ENCODE measurements at regions not wholly inside any gene's neighbourhood (a gene's known extent, or its start where the extent isn't known, plus 50 kb on each side); places are given as distances from the start of the nearest gene placed in this dataset.

DNA sequence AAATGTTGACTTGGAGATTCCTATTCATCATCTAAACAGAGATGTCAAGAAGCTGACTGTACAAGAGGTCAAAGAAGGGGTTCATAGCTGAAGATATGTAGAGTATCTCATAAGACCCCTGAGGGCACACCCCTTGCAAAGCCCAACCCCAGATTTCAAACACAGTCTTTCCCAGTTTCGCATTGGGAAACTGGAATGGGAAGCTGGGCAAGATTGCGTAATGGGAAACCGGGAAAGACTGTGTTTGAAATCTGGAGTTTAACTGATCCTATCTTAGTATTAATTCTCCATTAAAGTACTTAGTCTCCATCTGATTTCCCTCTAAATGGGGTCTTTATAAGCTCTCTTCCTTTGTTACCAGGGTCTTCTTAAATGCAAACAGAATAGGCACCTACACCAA is 99.5 kb downstream of the FAM76B start:
- no peak for DNase-seq

DNA sequence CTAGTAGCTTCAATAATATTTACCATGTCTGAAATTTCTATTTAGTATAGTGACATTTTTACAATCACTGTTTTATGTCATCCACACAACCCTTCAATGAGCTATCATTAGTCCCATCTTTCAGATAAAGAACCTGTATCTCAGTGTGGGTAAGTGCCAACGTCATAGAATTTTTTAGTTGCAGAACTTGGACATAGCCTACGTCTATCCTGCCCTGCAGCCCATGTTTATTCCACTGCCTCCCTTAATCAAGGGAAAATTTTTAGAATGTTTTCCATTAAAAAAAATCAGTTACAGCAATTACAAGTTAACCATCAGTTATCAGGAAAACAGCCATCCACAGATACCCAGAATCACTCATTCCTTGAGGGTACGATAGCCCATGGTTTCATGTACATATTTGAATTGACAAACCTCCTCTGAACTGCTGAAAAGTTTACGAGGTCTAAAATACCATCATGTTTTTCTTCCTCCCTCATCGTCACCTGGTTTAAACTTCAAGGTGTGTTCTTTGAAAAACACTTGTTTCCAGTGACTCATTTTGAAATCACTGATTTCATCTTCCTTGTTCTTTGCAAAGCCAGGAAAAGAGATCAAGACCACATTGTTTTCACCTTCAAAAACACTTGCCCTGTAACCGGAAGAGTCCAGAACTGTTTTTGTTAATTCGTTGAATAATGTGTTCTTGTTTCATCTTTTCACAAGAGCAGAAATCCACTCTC is 100.9 kb downstream of the FAM76B start:
- no peak for DNase-seq

DNA sequence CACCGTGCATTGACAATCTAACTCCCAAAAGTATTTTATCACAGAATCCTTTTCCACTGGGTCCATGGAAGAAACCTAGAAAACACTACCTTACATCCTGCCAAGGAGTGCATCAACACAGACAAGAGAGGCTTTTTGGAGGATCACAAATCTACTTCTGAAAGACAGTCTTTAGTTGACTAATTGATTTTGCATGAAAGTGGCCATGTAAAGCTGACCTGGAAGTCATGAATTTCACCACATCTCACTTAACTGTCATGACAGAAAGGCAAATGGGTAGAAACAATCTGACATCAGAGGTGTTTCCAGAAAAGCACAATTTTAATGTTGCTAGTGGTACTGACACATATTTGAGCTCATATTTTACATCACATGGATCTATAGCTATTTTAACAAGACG is 101.6 kb downstream of the FAM76B start:
- no peak for DNase-seq

DNA sequence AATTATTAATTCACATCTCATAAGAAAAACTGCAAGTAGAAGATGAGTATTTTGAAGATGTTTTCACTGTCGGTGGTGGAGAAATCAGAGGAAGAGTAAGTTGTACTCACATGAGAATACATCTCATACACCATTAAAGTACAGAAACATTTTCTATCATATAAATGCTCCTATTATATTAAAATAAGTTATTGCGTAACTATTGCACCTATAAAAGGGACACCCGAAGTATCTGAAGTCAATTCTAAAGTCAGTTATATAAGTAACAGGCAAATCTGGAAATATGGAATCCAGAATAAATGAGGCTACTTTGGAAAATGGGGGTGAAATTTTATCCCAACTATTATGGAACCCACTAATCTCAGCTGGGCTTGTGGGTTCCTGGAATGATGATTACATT is 103.3 kb downstream of the FAM76B start:
- no peak for DNase-seq

DNA sequence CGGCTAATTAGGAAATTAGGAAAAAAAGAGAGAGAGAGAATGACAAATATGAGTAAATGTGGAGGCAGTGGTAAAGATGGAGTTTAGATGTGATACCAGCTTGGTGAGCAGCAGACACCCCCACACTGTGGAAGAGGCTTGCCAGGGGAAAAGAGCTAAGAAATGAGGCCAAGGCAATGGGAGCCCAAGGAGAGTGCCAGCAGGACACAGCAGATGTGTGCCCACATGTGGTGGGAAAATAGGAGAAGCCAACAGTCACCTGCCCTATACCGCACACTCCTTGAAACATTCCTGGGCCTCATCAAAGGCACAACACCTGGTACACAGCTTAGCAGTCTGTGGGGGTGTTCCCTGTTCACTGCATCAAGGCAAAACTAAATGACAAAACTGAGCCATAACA is 104.9 kb downstream of the FAM76B start:
- DNase-seq: no peak

DNA sequence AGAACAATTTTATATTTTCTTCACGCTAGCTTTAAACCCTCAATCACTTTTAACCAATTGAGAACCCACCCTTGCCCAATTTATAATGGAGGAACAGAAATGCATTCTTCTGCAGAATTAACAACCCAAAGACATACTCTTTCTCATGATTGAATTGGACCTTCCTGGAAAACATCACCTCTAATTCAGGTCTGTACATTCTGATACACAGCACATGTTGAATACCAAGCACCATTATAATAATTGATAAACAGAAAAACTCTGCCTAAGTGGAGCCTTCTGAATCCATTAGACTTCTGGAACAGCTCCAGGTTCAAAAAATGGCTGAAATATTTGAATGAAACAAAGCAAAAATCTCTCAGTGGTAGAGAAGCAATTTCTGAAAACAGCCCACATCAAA is 105.4 kb downstream of the FAM76B start:
- no peak for DNase-seq

DNA sequence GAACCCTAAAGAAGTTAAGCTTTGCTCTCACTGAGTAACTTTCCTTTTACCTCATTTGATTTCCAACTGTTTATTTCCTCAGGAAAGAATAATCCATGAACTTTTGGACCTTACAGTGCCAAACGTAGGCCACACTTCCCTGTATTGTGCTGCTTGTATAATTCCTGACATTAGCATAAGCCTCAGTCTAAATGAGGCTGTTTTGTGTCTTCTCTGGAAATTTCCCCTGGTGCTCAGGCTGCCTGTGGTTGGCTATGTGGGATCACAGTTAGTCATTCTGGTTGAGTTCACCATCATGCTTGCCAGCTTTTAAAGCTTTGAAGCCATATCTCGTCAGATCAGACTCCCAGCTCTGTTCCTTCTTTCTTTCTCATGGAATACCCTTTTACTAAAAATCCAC is 107.0 kb downstream of the FAM76B start:
- no peak for DNase-seq

DNA sequence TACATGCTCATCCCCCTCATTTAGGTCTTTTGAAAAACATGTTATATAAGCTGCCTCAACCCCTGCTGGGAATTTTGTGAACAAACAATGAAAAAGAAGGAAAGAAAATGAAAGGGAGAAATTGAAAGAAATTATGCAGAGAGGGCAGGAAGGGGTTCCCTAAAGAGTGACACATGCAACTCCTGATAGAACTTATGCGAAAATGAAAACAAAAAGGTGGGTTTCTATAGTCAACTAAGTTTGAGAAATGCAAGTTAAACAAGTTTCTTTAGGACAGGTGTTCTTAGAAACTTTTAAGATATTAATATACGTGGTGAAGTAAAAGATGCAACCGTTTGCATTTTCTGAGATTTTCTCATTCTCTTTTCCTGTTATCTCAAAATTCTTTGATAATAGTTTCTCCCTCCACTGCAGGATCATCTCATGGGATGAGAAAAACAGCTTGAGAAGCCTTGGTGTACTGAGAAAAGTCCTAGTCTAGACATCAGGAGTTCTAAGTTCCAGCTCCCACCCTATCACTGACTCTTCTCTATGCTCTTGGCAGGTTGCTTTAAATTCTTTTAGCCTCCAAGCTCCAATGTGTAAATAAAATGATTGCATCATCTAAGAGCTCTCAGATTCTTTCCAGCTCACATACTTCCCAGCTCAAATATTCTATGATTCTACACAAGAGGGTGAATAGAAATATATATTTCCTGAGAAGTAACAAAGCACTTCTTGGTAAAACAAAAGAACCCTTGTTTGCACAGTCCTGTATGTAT is 109.2 kb downstream of the FAM76B start:
- DNase-seq: no peak

DNA sequence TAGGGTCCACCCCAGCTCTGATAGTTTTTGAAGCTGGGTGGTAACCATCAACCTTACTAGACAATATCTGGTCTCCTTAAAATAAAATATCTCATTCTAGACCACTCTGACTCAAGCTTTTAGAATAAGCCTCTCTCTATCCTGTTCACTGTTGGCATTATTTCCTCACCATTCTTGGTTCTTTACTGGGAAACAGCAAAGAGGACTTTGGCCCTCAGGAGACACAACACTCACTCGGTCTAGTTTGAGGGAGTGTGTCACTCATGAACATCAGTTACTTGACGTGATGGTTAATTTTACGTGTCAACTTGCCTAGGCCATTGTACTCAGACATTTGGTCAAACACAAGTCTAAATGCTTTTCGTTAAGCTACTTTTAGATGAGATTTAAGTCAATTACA is 110.6 kb downstream of the FAM76B start:
- no peak for DNase-seq

DNA sequence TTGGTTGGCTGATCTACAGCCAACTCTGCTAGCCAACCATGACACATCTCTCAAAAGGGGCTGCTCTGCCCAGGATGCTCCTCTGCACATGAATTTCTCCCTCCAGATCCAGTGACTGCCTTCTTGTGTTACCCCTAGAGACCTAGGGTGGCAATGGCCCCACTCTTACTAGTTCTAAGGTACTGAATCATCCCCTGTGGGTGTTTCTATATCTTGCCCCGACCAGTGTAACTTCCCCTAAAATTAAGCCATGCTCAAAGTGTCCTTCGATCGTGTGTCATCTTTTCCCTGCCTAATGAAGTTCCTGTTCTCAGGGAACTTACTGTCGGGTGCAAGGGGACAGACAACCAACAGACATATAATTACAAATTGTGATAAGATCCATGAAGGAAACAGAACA is 113.3 kb downstream of the FAM76B start:
- peak; percentile 26 to 29 for DNase-seq

DNA sequence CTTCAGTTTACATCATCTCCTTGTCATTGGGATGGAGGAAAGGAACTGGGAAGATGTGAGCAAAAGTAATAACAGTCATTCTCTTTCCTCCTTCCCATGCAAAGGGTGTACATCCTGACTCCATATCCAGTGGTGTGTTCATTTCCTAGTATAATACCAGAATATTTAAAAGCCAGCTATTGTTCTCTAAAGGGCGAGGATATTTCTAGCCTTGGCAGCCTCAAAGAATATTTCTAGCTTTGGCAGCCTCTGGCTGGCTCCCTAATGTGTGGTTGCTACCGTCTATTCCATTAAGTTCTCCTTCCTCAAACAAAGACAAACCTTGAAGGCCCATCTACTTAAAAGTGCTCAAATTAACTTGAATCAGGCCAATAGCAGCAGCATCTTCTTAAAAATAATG is 114.0 kb downstream of the FAM76B start:
- no peak for DNase-seq

DNA sequence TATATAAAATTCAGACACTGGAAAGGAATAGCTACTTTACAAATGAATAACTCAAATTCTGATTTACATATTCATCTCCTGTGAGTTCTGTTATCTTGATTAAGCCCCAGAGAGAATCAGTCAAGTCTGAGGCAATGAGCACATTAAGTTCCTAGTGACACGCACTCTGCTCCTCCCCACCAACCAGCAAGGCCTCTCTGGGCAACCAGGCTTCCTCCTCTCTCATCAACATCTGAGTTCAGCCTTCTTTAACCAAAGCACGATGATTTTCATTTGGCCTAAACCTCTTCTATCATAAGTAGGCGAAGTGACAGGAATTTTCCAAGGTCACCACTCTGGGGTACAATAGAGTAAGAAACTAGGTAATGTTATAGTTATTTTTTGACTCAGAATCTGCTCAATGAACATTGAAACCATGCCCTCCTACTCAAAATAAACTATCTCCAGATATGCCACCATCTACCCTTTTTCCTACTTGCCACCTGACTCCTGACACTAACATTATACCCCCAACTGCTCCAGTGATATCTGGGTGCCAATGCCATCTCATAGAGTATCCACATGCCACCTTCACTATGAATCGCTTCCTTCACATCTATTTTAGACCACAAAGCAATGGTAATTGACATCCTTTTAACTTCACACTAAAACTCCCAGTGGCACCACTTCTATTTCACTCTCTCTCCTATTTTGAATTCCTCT is 114.8 kb downstream of the FAM76B start:
- no peak for DNase-seq

DNA sequence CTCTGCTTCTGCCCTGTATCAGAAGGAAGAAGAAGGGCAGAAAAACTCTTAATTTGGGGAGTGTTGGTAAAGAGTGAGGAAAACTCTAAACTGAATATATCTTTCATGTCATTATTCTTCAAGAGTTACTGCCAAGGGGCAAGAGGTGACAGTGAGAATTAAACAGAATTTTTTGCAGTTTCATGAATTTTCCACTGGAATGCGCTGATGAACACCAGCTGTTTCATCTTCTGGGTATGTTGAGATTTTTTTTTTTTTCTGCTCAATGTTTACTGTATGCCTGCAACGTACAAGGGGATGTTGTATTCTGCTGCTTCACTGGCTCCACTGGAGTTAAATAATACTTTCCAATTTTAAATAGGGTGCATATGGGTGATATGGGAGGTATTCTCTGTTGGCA is 117.8 kb downstream of the FAM76B start:
- DNase-seq: no peak

DNA sequence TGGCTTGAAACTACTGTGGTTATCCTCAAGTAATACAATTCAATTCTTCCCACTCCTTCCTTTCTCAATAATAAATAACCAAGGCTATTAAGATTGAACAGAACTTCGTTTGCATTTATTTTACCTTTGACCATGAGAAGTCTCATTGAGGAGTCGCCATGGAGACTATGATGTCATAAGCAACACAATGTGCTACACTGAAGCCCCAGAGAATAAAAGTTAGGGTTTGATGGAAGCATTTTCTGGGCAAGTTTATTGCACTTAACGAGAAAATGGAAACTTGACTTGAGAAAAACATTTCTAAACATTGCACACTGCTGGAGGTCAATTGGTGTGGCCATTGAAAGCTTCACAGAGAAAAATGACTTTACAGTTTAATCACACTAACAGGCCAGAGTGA is 121.5 kb downstream of the FAM76B start:
- no peak for DNase-seq

DNA sequence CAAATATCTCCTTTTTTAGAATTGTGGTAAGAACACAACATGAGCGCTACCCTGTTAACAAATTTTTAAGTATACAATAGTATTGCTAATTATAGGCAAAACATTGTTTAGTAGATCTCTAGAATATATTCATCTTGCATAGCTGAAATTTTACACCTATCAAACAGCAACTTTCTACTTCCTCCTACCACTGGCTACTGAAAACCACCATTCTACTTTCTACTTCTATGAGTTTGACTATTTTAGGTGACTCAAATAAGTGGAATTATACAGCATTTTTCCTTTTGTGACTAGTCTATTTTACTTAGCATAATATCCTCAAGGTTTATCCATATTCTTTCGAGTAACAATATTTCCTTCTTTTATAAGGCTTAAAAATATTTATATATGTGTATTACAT is 128.4 kb downstream of the FAM76B start:
- DNase-seq: no peak

DNA sequence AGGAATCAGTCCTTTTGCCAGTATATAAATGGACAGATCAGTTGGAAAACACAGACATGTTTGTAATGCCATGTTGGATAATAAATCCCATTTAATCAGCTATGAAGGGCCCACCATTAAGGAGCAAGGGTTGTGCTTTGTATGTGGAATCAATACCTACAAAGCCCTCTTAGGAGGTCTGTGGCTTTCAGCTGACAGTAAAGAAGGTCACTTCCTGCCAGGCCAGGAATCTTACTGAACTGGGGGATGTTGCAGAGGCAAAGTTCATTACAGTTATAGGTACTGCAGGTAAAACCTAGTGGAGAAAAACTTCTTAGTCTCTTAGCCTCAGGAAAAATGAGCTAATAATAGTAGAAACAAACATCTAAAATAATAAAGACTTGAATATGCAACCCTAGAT is 129.5 kb downstream of the FAM76B start:
- no peak for DNase-seq

DNA sequence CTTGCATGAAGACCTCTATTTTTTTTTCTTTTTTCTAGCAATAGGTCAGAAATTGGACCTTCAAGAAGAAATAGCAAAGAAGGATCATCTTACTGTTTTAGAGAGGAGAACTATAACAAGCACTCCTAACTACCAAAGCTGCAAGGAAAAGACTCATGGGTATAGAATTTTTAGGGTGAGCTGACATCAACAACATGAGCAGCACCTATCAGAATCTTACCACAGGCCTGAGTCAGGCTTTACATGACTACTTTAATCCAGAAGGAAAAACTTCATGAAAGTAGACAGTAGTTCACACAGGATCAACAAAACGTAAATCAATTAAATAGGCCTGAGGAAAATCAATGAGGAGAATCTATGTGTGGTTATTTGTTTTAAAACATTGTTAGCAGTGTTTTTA is 130.5 kb downstream of the FAM76B start:
- DNase-seq: no peak

DNA sequence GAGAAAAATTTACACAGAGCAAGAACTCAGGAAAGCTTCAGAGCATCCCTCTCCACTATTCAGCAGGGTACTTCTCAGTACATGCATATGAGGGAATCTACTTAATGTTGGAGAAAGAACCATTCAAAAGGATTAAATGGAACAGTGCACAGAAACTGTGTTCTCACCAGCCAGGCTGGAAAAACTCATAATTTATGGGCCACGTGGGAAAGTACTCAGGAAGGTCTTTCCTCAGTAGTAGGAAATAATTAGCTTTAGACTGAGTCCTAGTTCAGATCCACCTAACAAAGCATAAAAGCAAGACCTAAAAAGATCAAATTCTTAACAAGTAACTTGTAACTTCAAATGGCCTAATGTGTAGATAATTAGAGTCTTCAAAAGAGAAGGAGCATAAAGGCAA is 134.0 kb downstream of the FAM76B start:
- DNase-seq: no peak

DNA sequence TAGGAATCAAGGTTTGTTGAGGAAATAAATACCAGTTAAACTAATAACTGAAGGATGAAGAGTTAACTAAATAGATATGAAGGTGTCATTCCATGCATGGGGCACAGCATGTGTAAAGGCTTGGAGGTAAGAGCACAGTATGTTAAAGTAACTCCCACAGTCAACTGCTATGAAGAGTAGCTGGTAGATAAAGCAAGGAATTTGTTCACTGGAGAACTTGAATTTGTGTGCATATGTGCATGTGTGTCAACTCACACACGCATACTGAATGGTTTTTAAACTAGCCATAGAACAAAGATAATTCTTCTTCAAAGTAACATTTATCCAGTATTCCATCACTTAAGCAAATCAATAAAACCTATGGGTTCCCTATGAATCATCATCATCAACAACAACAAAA is 135.9 kb downstream of the FAM76B start:
- no peak for DNase-seq

DNA sequence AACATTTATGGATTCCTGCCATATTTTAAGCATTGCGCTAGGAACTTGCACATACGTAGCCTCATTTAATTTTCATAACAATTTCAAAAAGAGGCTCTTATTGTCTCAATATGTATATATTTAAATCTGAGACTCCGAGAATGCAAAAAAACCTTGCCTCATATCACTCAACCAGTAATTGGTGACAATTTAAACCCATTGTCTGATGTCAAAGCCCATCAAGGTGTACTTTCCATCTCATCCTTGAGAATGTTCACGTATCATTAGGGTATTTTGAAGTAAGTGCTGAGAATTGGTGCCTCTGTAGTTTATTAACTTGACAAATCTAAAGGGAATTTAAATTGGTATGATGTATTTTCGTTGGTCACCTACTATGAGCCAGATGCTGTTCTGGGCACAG is 136.5 kb downstream of the FAM76B start:
- no peak for DNase-seq

DNA sequence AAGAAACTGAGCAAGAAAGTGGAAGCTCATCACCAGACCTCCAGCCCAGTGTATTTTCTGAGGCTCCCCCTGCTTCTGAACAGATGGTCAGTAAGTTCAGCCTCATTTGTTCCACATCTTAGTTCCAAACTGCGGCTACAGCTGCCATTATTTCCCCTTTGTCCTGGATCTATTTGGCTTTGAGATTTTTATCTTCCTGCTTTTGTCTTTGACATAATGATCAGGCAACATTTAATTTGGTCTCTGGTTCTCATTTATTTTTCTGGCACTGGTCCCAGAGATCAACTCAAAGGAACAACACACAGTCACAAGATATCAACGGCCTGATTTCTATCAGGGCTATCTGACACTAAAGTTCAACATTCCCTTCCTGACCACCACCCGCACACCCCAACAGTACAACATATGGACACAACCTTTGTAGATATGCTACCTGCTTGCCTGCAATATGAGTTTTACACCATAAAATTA is 137.5 kb downstream of the FAM76B start:
- peak; percentile 9 to 28 for DNase-seq

DNA sequence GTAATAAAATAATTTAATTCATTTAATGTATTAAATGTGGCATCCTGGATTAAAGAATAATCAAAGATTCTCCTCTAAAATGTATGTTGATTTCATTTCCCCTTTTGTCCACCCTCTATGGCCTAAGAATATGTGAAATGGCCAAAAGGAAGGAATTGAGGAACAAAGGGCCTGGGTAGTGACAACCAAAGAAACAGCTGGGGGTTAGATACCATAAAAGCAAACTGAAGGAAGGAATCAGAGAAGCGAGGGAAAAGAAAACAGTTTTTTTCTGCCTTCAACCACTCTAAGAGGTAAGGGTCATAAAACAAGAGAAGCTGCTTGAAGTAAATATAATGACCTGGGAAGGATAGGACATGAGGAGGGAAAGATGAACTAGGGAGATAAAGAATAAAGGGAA is 139.3 kb downstream of the FAM76B start:
- DNase-seq: peak; percentile 36 to 56

DNA sequence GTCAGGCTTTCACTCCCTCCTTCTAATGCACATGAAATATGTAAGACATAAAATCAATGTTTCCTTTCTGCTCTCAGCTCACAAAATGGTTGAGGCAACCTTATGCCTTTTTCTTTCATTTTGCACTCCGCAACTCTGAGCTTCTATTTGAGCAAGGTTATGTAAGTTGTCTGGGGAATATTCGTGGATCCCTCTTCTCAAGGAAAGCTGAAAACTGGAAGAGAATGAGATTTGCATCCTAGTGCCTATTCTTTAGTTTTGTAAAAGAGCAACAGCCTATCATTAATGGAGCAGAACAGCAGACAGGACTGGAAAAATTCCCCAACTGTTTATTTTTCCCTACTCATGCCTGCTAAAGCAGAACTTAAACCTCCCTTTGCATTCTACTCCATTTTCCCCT is 141.7 kb downstream of the FAM76B start:
- DNase-seq: no peak

DNA sequence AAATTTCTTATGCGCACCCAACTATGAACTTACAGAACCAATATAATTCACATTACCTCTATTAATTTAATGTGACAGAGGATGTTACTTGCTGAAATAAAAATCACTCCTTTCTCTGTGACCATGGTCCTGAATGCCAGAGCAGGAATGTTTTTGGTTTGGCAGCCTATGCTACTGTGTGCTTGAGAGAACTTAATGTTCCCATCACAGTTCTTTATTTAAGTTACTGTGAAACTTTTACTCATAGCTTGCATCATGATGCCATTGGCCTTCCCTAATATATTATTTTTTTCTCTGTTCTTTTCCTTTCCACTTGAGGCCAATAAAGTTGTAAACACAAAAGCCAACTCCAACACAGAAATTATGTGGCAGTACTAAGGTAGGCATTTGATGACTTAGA is 142.2 kb downstream of the FAM76B start:
- no peak for DNase-seq
